Muscle of leg (tissue), 3 donors: ENCODE measurements at regions not wholly inside any gene's neighbourhood (a gene's known extent, or its start where the extent isn't known, plus 50 kb on each side); places are given as distances from the start of the nearest gene placed in this dataset.

ENCODE experiments used
- DNase-seq: peaks from one replicate; pipeline ENCODE4 v3.0.0; 2013
- H3K27ac ChIP-seq: one replicate; pipeline ENCODE4 v1.5.1; 2013; ENCODE audit warnings: mild to moderate bottlenecking, low read length, control low read depth
- H3K27me3 ChIP-seq: one replicate; pipeline ENCODE4 v1.6.1; 2013; ENCODE audit warnings: low read length; ENCODE audit not compliant: control insufficient read depth, insufficient read depth
- H3K36me3 ChIP-seq: one replicate; pipeline ENCODE4 v1.6.1; 2013; ENCODE audit warnings: low read length; ENCODE audit not compliant: control insufficient read depth, insufficient read depth
- H3K4me1 ChIP-seq: one replicate; pipeline ENCODE4 v1.6.1; 2013; ENCODE audit warnings: low read length; ENCODE audit not compliant: control insufficient read depth, insufficient read depth
- H3K4me3 ChIP-seq: one replicate; pipeline ENCODE4 v1.5.1; 2013; ENCODE audit warnings: low read length, control low read depth
- H3K9me3 ChIP-seq: replicated peaks from 2 replicates; pipeline ENCODE4 v1.6.1; 2013; ENCODE audit warnings: low read depth, low read length; ENCODE audit not compliant: control insufficient read depth
- WGBS: methylation state at CpG from one replicate; pipeline ENCODE4 v1.1.5; 2013; ENCODE audit warnings: missing lambda C conversion rate; ENCODE audit not compliant: insufficient coverage; 5-methylcytosine and 5-hydroxymethylcytosine counted together

- H3K4me3 ChIP-seq: no peak overlapping the region
- no peaks in the 10 kb centered on the region for H3K9me3 ChIP-seq
- DNase-seq: no peak
- H3K4me1 ChIP-seq: no peaks in the 10 kb centered on the region
- H3K27ac ChIP-seq: no peak overlapping the region
- H3K27me3 ChIP-seq: no peaks in the 10 kb centered on the region
- H3K36me3 ChIP-seq: no peaks in the 10 kb centered on the region
Measured at GRCh38 chr14:86639666-86640065, 1109.7 kb downstream of the FLRT2 start.

- no peak for DNase-seq
- Histone ChIP-seq H3K27me3 (no peaks in the 10 kb centered on the region), H3K9me3 (no peaks in the 10 kb centered on the region), H3K4me1 (no peaks in the 10 kb centered on the region), H3K4me3 (no peak overlapping the region), H3K36me3 (no peaks in the 10 kb centered on the region), H3K27ac (no peak overlapping the region)
- 100% methylated on average over 1 of the region's 5 CpGs for WGBS
Measured at GRCh38 chr14:86639146-86639545, 1109.2 kb downstream of the FLRT2 start.

GRCh38 chr14:86627080-86627479 is 1097.1 kb downstream of the FLRT2 start:
- Histone ChIP-seq H3K4me1 (no peaks in the 10 kb centered on the region), H3K36me3 (no peaks in the 10 kb centered on the region), H3K27me3 (no peaks in the 10 kb centered on the region), H3K4me3 (no peak overlapping the region), H3K9me3 (no peaks in the 10 kb centered on the region), H3K27ac (no peak overlapping the region)
- no peak for DNase-seq

- no peak for DNase-seq
- no CpG with 5 or more reads among the region's 3 CpGs for WGBS
Measured at GRCh38 chr14:86626530-86626929, 1096.6 kb downstream of the FLRT2 start.

GRCh38 chr14:86625637-86626036 is 1095.7 kb downstream of the FLRT2 start:
- no peaks in the 10 kb centered on the region for H3K36me3 ChIP-seq
- no peaks in the 10 kb centered on the region for H3K9me3 ChIP-seq
- no peaks in the 10 kb centered on the region for H3K27me3 ChIP-seq
- H3K27ac ChIP-seq: no peak overlapping the region
- H3K4me3 ChIP-seq: no peak overlapping the region
- DNase-seq: no peak
- H3K4me1 ChIP-seq: no peaks in the 10 kb centered on the region

More at GRCh38 chr14:86626530-86626929, 1096.6 kb downstream of the FLRT2 start:
- no peak overlapping the region for H3K27ac ChIP-seq
- H3K4me3 ChIP-seq: no peak overlapping the region
- H3K27me3 ChIP-seq: no peaks in the 10 kb centered on the region
- no peaks in the 10 kb centered on the region for H3K4me1 ChIP-seq
- no peaks in the 10 kb centered on the region for H3K36me3 ChIP-seq
- no peaks in the 10 kb centered on the region for H3K9me3 ChIP-seq

GRCh38 chr14:86619726-86620125 is 1089.8 kb downstream of the FLRT2 start:
- Histone ChIP-seq H3K27ac (no peak overlapping the region), H3K27me3 (no peaks in the 10 kb centered on the region), H3K4me3 (no peak overlapping the region), H3K9me3 (no peaks in the 10 kb centered on the region), H3K36me3 (no peaks in the 10 kb centered on the region), H3K4me1 (no peaks in the 10 kb centered on the region)
- DNase-seq: no peak
- 23% methylated on average over 1 of the region's 2 CpGs for WGBS

- Histone ChIP-seq H3K27me3 (no peaks in the 10 kb centered on the region), H3K36me3 (no peaks in the 10 kb centered on the region), H3K9me3 (no peaks in the 10 kb centered on the region), H3K27ac (no peak overlapping the region), H3K4me1 (no peaks in the 10 kb centered on the region), H3K4me3 (no peak overlapping the region)
- peak; percentile 72 for DNase-seq
- WGBS: no CpG with 5 or more reads among the region's 1 CpG
Measured at GRCh38 chr14:86613786-86614185, 1083.8 kb downstream of the FLRT2 start.

- Histone ChIP-seq H3K27ac (no peak overlapping the region), H3K36me3 (no peaks in the 10 kb centered on the region), H3K4me3 (no peak overlapping the region), H3K4me1 (no peaks in the 10 kb centered on the region), H3K27me3 (no peaks in the 10 kb centered on the region), H3K9me3 (no peaks in the 10 kb centered on the region)
- peak; percentile 86 for DNase-seq
- WGBS: 0% methylated on average over 1 of the region's 3 CpGs
Measured at GRCh38 chr14:86613126-86613525, 1083.2 kb downstream of the FLRT2 start.

- H3K27ac ChIP-seq: no peak overlapping the region
- no peaks in the 10 kb centered on the region for H3K27me3 ChIP-seq
- DNase-seq: no peak
- no peaks in the 10 kb centered on the region for H3K36me3 ChIP-seq
- H3K9me3 ChIP-seq: no peaks in the 10 kb centered on the region
- no peaks in the 10 kb centered on the region for H3K4me1 ChIP-seq
- WGBS: 67% methylated on average over 1 of the region's 2 CpGs
- H3K4me3 ChIP-seq: no peak overlapping the region
Measured at GRCh38 chr14:86604561-86604960, 1074.6 kb downstream of the FLRT2 start.

- H3K4me1 ChIP-seq: no peaks in the 10 kb centered on the region
- no peaks in the 10 kb centered on the region for H3K9me3 ChIP-seq
- no CpG with 5 or more reads among the region's 3 CpGs for WGBS
- no peak overlapping the region for H3K4me3 ChIP-seq
- no peak overlapping the region for H3K27ac ChIP-seq
- no peak for DNase-seq
- H3K27me3 ChIP-seq: no peaks in the 10 kb centered on the region
- no peaks in the 10 kb centered on the region for H3K36me3 ChIP-seq
Measured at GRCh38 chr14:86602263-86602662, 1072.3 kb downstream of the FLRT2 start.

- no peak for DNase-seq
- no CpG with 5 or more reads among the region's 2 CpGs for WGBS
- H3K4me3 ChIP-seq: no peak overlapping the region
- no peaks in the 10 kb centered on the region for H3K36me3 ChIP-seq
- no peaks in the 10 kb centered on the region for H3K27me3 ChIP-seq
- H3K9me3 ChIP-seq: no peaks in the 10 kb centered on the region
- H3K27ac ChIP-seq: no peak overlapping the region
- no peaks in the 10 kb centered on the region for H3K4me1 ChIP-seq
Measured at GRCh38 chr14:86601813-86602212, 1071.9 kb downstream of the FLRT2 start.
